ENCODE measurements at regions not wholly inside any gene's neighbourhood (a gene's known extent, or its start where the extent isn't known, plus 50 kb on each side); places are given as distances from the start of the nearest gene placed in this dataset.

DNA sequence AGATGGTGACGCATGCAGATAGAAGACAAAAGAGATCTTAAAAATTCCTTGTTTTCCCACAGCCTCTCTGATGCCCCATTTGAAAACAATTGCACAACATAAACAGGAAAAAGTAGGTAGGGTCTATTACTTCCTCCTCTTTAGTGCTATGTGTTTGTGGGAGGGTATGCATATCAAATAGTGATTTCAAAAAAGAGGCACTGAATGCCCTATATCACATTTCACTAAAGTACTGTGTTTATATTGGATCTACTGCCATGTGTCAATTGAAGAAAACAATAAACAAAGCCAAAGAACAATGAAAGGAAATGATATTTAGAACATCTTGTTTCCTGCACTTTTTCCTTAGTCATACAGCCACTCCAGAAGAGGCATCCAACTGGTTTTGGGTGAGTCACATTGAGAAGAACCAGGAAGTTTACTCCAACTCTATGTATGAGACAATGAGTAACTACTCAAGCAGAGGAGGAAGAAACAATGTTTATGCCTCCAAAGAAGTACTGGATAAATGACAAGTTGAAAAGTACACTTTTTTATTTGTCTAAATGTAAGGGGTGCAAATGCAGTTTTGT, 583.6 kb downstream of the FBXO15 start:
- no peaks in the 10 kb centered on the region for H3K27me3 Mint-ChIP-seq (ENCODE audit: low read depth in 2 of 2)
- Histone ChIP-seq H3K4me3 (ENCODE audit: low read length) (no peak overlapping the region), H3K36me3 (ENCODE audit: control insufficient read depth, insufficient read depth, low read length) (no peaks in the 10 kb centered on the region), H3K9me3 (ENCODE audit: control insufficient read depth, insufficient read depth, low read length) (no peaks in the 10 kb centered on the region), H3K27ac (ENCODE audit: low read length) (no peak overlapping the region), H3K27me3 (ENCODE audit: control insufficient read depth, insufficient read depth, low read length) (no peaks in the 10 kb centered on the region), H3K4me1 (ENCODE audit: control insufficient read depth, insufficient read depth, low read length) (no peaks in the 10 kb centered on the region)
- H3K9me3 Mint-ChIP-seq = peaks cover 10 to 20% of the 10 kb centered on the region in 2 donors
- intact Hi-C loops (cut with micrococcal nuclease) = no loop called here
- WGBS (ENCODE audit: insufficient coverage) = no CpG with 5 or more reads among the region's 1 CpG
- no peak for TF ChIP-seq CTCF (IDR thresholded peaks at IDR 0.05)
- H3K27ac Mint-ChIP-seq = no peak overlapping the region
- no peak for DNase-seq
- ATAC-seq = no peak
- no peaks in the 10 kb centered on the region for H3K4me1 Mint-ChIP-seq
- no peak overlapping the region for H3K4me3 Mint-ChIP-seq
- no peaks in the 10 kb centered on the region for H3K36me3 Mint-ChIP-seq

DNA sequence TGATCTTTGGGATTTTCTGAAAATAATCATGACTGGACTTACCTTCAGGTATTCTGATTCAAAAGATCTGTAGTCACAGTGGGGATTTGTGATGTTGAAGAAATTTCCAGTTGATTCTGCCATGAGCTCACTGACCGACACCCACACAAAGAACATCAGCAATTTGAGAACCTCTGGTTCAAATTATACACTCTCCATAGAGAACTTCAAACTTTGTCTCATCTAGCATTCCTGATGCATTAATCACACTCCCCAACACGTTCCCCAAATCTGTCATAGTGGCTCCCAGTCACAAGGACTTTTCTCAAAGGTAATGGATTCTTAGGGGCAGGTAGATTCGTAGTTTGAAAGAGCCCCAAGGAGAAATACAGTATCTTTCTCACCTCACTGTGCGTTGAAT, 584.3 kb downstream of the FBXO15 start:
- WGBS (ENCODE audit: insufficient coverage) = 96% methylated on average over 2 of the region's 4 CpGs
- intact Hi-C loops (cut with micrococcal nuclease) = no loop called here
- H3K4me1 Mint-ChIP-seq = no peaks in the 10 kb centered on the region

GRCh38 chr18:73556904-73557303, 590.7 kb downstream of the FBXO15 start:
- H3K4me1 Mint-ChIP-seq = no peaks in the 10 kb centered on the region
- 68% methylated on average over 4 of the region's 4 CpGs for WGBS (ENCODE audit: insufficient coverage)
- Histone ChIP-seq H3K27ac (ENCODE audit: low read length) (no peak overlapping the region), H3K4me3 (ENCODE audit: low read length) (no peak overlapping the region), H3K36me3 (ENCODE audit: control insufficient read depth, insufficient read depth, low read length) (no peaks in the 10 kb centered on the region), H3K4me1 (ENCODE audit: control insufficient read depth, insufficient read depth, low read length) (no peaks in the 10 kb centered on the region), H3K9me3 (ENCODE audit: control insufficient read depth, insufficient read depth, low read length) (no peaks in the 10 kb centered on the region), H3K27me3 (ENCODE audit: control insufficient read depth, insufficient read depth, low read length) (no peaks in the 10 kb centered on the region)
- no peak overlapping the region for H3K27ac Mint-ChIP-seq
- DNase-seq (no peak), ATAC-seq (no peak)
- no peaks in the 10 kb centered on the region for H3K36me3 Mint-ChIP-seq
- no peak overlapping the region for H3K4me3 Mint-ChIP-seq
- H3K9me3 Mint-ChIP-seq = peaks cover 8 to 9% of the 10 kb centered on the region in 2 donors
- intact Hi-C loops (cut with micrococcal nuclease) = no loop called here
- no peaks in the 10 kb centered on the region for H3K27me3 Mint-ChIP-seq (ENCODE audit: low read depth in 2 of 2)
- TF ChIP-seq CTCF (IDR thresholded peaks at IDR 0.05) = no peak

More for the DNA sequence above, 584.3 kb downstream of the FBXO15 start:
- no peak overlapping the region for H3K4me3 Mint-ChIP-seq
- H3K9me3 Mint-ChIP-seq = peaks cover 8 to 20% of the 10 kb centered on the region in 2 donors
- no peak for TF ChIP-seq CTCF (IDR thresholded peaks at IDR 0.05)
- no peak overlapping the region for H3K4me3 ChIP-seq (ENCODE audit: low read length)
- no peaks in the 10 kb centered on the region for H3K4me1 ChIP-seq (ENCODE audit: control insufficient read depth, insufficient read depth, low read length)
- H3K27me3 ChIP-seq (ENCODE audit: control insufficient read depth, insufficient read depth, low read length) = no peaks in the 10 kb centered on the region
- DNase-seq (no peak), ATAC-seq (no peak)
- no peaks in the 10 kb centered on the region for H3K36me3 Mint-ChIP-seq
- no peaks in the 10 kb centered on the region for H3K36me3 ChIP-seq (ENCODE audit: control insufficient read depth, insufficient read depth, low read length)
- no peak overlapping the region for H3K27ac Mint-ChIP-seq
- H3K27me3 Mint-ChIP-seq (ENCODE audit: low read depth in 2 of 2) = no peaks in the 10 kb centered on the region
- no peaks in the 10 kb centered on the region for H3K9me3 ChIP-seq (ENCODE audit: control insufficient read depth, insufficient read depth, low read length)
- no peak overlapping the region for H3K27ac ChIP-seq (ENCODE audit: low read length)

- H3K27ac Mint-ChIP-seq = no peak overlapping the region
- DNase-seq (no peak), ATAC-seq (no peak)
- H3K36me3 Mint-ChIP-seq = no peaks in the 10 kb centered on the region
- H3K4me1 Mint-ChIP-seq = no peaks in the 10 kb centered on the region
- Histone ChIP-seq H3K36me3 (ENCODE audit: control insufficient read depth, insufficient read depth, low read length) (no peaks in the 10 kb centered on the region), H3K4me1 (ENCODE audit: control insufficient read depth, insufficient read depth, low read length) (no peaks in the 10 kb centered on the region), H3K27me3 (ENCODE audit: control insufficient read depth, insufficient read depth, low read length) (no peaks in the 10 kb centered on the region), H3K27ac (ENCODE audit: low read length) (no peak overlapping the region), H3K9me3 (ENCODE audit: control insufficient read depth, insufficient read depth, low read length) (no peaks in the 10 kb centered on the region), H3K4me3 (ENCODE audit: low read length) (no peak overlapping the region)
- TF ChIP-seq CTCF (IDR thresholded peaks at IDR 0.05) = no peak
- no peaks in the 10 kb centered on the region for H3K27me3 Mint-ChIP-seq (ENCODE audit: low read depth in 2 of 2)
- peaks cover 3 to 7% of the 10 kb centered on the region in 2 donors for H3K9me3 Mint-ChIP-seq
- WGBS (ENCODE audit: insufficient coverage) = 94% methylated on average over 4 of the region's 5 CpGs
- H3K4me3 Mint-ChIP-seq = no peak overlapping the region
- intact Hi-C loops (cut with micrococcal nuclease) = no loop called here
Observed at GRCh38 chr18:73552171-73552570, 595.5 kb downstream of the FBXO15 start.
